CD8-positive, alpha-beta memory T cell (primary cell): ENCODE measurements at regions not wholly inside any gene's neighbourhood (a gene's known extent, or its start where the extent isn't known, plus 50 kb on each side); places are given as distances from the start of the nearest gene placed in this dataset.

ENCODE experiments used
- CTCF ChIA-PET: fragments of 350-600 bp; sonication (Branson Sonifier 250); formaldehyde crosslinking; loops from one replicate; lab custom pipeline; 2021; ENCODE audit warnings: antibody characterized with exemption; lab: Charles Lee
- POLR2A ChIA-PET: fragments of 350-600 bp; sonication (Branson Sonifier 250); formaldehyde crosslinking; loops from one replicate; lab custom pipeline; 2021; ENCODE audit warnings: antibody characterized with exemption; lab: Charles Lee
- DNase-seq, 5 donors: peaks; one replicate each; pipeline versions ENCODE4 v3.0.0 to v3.0.0-alpha.2; 2020 to 2022; ENCODE audit warnings: mixed read lengths in 1 of 5
- H3K27ac ChIP-seq: one replicate; pipeline ENCODE4 v1.7.0; 2013; ENCODE audit warnings: low read depth, mild to moderate bottlenecking, low read length, moderate library complexity
- H3K27me3 ChIP-seq: 2 replicates; pipeline ENCODE4 v1.7.0; 2013; ENCODE audit warnings: low read length, mild to moderate bottlenecking; ENCODE audit not compliant: insufficient read depth, poor library complexity, severe bottlenecking
- H3K36me3 ChIP-seq: 2 replicates; pipeline ENCODE4 v1.7.0; 2013; ENCODE audit warnings: mild to moderate bottlenecking, low read length, moderate library complexity; ENCODE audit not compliant: insufficient read depth
- H3K4me1 ChIP-seq: 2 replicates; pipeline ENCODE4 v1.7.0; 2013; ENCODE audit warnings: mild to moderate bottlenecking, low read length, moderate library complexity; ENCODE audit not compliant: insufficient read depth
- H3K4me3 ChIP-seq: 2 replicates; pipeline ENCODE4 v1.7.0; 2013; ENCODE audit warnings: mild to moderate bottlenecking, low read length
- H3K9me3 ChIP-seq: 2 replicates; pipeline ENCODE4 v1.7.0; 2013; ENCODE audit warnings: mild to moderate bottlenecking, low read length
- H3K27ac Mint-ChIP-seq, 8 donors: one replicate each; pipeline ENCODE4 v1.8.0; 2020 to 2021; ENCODE audit warnings: mixed read lengths in 8 of 8, mild to moderate bottlenecking in 6 of 8, inconsistent platforms in 3 of 8, moderate library complexity in 3 of 8
- H3K27me3 Mint-ChIP-seq, 2 donors: one replicate each; pipeline ENCODE4 v1.8.0; 2020 to 2021; ENCODE audit warnings: mixed read lengths in 2 of 2, mild to moderate bottlenecking in 1 of 2, moderate library complexity in 1 of 2
- H3K36me3 Mint-ChIP-seq, 3 donors: one replicate each; pipeline ENCODE4 v1.8.0; 2020 to 2021; ENCODE audit warnings: mixed read lengths in 3 of 3, inconsistent platforms in 1 of 3, mild to moderate bottlenecking in 1 of 3
- H3K4me1 Mint-ChIP-seq, 3 donors: one replicate each; pipeline ENCODE4 v1.8.0; 2020 to 2021; ENCODE audit warnings: mixed read lengths in 3 of 3, inconsistent platforms in 1 of 3, mild to moderate bottlenecking in 1 of 3
- H3K4me3 Mint-ChIP-seq, 7 donors: one replicate each; pipeline ENCODE4 v1.8.0; 2020 to 2021; ENCODE audit warnings: mixed read lengths in 7 of 7, mild to moderate bottlenecking in 6 of 7, moderate library complexity in 4 of 7, inconsistent platforms in 2 of 7
- H3K9me3 Mint-ChIP-seq, 5 donors: one replicate each; pipeline ENCODE4 v1.8.0; 2020 to 2022; ENCODE audit warnings: mixed read lengths in 5 of 5, mild to moderate bottlenecking in 3 of 5, moderate library complexity in 2 of 5, inconsistent platforms in 1 of 5

DNA sequence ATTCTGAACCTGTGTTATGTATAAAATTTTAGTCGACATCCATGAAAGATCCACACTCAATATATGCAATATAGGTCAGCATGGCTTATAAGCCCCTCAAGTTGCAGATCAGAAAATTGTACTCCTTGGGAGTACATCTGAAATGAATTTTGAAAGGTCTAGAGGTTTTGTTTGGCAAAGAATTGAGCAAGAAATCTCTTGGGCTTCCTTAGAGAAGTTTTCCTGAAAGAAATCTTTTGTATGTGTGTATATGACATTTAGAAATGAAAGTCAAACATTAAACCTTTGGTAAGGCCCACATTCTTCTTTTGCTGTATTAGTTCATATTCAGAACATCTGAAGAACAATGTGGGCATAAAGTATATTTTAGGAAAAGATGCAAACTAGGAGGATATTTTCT lies 1006.6 kb downstream of the NAALADL2 start:
- Mint-ChIP-seq H3K9me3 (peaks cover 0 to 5% (median 0%) of the 10 kb centered on the region in 5 donors), H3K4me3 (no peak overlapping the region), H3K27ac (no peak overlapping the region), H3K27me3 (no peaks in the 10 kb centered on the region), H3K36me3 (no peaks in the 10 kb centered on the region), H3K4me1 (no peaks in the 10 kb centered on the region)
- Histone ChIP-seq H3K4me1 (no peaks in the 10 kb centered on the region), H3K36me3 (no peaks in the 10 kb centered on the region), H3K27me3 (no peaks in the 10 kb centered on the region), H3K27ac (no peak overlapping the region), H3K9me3 (no peaks in the 10 kb centered on the region), H3K4me3 (no peak overlapping the region)
- ChIA-PET CTCF (no interaction called here), POLR2A (no interaction called here)
- no peak for DNase-seq

DNA sequence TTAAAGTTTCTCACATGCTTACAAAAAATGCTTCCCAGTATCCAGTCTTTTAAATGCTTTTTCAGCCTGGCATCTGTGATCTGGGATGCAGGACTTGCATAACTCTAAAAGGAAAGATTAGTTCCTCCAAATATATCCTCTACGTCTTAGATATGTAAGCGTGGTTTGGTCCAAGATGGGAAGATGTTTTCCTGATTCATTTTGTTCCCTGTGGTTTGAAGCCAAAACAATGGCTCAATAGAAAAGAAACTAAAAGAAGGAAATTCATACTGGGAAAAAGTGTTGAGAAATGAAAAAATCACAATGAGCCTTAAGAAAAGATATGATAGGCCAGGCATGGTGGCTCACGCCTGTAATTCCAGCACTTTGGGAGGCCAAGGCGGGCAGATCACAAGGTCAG lies 1002.8 kb downstream of the NAALADL2 start:
- no peak overlapping the region for H3K4me3 Mint-ChIP-seq
- ChIA-PET CTCF (no interaction called here), POLR2A (no interaction called here)
- no peaks in the 10 kb centered on the region for H3K4me1 Mint-ChIP-seq
- H3K27me3 Mint-ChIP-seq: no peaks in the 10 kb centered on the region
- Histone ChIP-seq H3K27ac (no peak overlapping the region), H3K4me3 (no peak overlapping the region), H3K27me3 (no peaks in the 10 kb centered on the region), H3K4me1 (no peaks in the 10 kb centered on the region), H3K36me3 (no peaks in the 10 kb centered on the region), H3K9me3 (no peaks in the 10 kb centered on the region)
- H3K27ac Mint-ChIP-seq: no peak overlapping the region
- H3K36me3 Mint-ChIP-seq: no peaks in the 10 kb centered on the region
- DNase-seq: no peak
- peaks cover 0 to 11% (median 6%) of the 10 kb centered on the region in 5 donors for H3K9me3 Mint-ChIP-seq
